ENCODE measurements at regions not wholly inside any gene's neighbourhood (a gene's known extent, or its start where the extent isn't known, plus 50 kb on each side); places are given as distances from the start of the nearest gene placed in this dataset.

GRCh38 chr6:24997905-24998304, 62.1 kb upstream of the RIPOR2 start:
- TF ChIP-seq POLR2A (IDR thresholded peaks at IDR 0.05): no peak
- TF ChIP-seq, protein P1, sequence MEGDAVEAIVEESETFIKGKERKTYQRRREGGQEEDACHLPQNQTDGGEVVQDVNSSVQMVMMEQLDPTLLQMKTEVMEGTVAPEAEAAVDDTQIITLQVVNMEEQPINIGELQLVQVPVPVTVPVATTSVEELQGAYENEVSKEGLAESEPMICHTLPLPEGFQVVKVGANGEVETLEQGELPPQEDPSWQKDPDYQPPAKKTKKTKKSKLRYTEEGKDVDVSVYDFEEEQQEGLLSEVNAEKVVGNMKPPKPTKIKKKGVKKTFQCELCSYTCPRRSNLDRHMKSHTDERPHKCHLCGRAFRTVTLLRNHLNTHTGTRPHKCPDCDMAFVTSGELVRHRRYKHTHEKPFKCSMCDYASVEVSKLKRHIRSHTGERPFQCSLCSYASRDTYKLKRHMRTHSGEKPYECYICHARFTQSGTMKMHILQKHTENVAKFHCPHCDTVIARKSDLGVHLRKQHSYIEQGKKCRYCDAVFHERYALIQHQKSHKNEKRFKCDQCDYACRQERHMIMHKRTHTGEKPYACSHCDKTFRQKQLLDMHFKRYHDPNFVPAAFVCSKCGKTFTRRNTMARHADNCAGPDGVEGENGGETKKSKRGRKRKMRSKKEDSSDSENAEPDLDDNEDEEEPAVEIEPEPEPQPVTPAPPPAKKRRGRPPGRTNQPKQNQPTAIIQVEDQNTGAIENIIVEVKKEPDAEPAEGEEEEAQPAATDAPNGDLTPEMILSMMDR (IDR thresholded peaks at IDR 0.05): no peak
